GM21423 (cell line): ENCODE measurements at regions not wholly inside any gene's neighbourhood (a gene's known extent, or its start where the extent isn't known, plus 50 kb on each side); places are given as distances from the start of the nearest gene placed in this dataset.
A peak's percentile ranks its signal among the peaks of the same experiment; 100 is the strongest.

Source experiments
- ATAC-seq: cut with Tn5 transposase; IDR thresholded peaks from one replicate; pipeline ENCODE4 v1.9.1; 2021; ENCODE audit warnings: mild to moderate bottlenecking, moderate library complexity; ENCODE audit not compliant: unreplicated experiment

DNA sequence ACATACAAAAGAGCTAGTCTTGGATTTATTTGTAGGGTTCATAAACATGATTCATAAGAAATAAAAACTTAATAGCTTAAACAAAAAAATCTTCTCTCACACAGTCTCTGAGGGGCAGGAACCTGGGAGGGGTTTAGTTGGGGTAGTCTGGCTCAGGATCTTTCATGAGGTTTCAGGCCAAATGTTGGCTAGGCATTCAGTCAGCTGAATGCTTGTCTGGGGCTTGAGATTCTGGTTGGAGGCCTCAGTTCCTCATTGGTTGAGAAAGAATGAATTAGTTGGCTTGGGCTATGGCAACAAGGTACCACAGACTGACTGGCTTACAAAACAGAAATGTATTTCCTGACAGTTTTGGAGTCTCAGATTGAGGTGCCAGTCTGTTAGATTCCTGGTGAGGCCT, 74.3 kb downstream of the ANKRD7 start:
- ATAC-seq = no peak

- ATAC-seq = no peak
Observed at GRCh38 chr7:118300177-118300576, 75.7 kb downstream of the ANKRD7 start.

DNA sequence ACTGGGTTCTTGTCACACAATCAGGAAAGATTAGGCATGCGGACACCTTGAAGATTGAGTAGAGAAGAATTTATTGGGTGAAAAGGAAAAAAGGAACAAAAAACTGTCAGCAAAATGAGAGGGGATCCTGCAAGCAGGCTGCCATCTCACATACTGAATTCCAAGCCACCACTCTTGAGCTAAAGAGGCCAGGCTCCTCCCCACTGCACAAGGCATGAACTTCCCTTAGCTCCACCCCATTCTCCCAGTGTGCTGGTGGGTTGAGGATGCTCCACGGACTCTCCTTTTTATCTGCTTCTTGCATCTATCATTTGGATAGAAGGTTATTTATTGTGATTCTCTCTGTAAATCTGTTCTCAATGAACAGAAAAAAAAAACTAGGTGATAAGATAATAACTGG, 79.6 kb downstream of the ANKRD7 start:
- ATAC-seq = no peak

DNA sequence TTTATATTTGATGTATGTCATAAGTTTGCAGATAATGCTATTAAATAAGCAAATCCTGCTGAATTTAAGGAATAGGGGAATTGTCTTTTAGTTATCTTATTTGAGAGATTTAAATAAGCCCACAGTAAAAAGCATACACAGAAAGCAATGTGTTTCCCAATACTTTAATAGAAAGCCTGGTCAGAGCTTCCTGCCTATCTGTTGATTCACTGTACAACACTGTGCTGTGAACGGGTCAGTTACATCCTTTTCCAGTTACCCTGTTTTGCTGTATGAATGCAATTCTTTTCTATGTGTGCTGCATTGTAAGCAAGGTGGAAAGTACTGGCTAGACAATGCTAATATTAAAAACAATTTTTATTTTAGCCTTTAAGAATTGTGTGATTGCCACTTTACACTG, 81.2 kb downstream of the ANKRD7 start:
- no peak for ATAC-seq

DNA sequence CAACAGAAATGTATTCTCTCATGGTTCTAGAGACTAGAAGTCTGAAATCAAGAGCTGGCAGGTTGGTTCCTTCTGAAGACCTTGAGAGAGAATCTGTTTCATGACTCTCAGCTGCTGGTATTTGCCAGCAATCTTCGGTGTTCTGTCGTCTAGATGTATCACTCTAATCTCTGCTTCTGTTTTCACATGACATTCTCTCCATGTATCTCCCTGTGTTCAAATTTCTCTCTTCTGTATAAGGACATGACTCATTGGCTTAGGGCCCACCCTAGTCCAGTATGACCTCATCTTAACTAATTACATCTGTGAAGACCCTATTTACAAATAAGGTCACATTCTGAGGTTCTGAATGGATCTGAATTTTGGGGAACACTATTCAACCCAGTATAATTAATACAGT, 82.3 kb downstream of the ANKRD7 start:
- no peak for ATAC-seq

DNA sequence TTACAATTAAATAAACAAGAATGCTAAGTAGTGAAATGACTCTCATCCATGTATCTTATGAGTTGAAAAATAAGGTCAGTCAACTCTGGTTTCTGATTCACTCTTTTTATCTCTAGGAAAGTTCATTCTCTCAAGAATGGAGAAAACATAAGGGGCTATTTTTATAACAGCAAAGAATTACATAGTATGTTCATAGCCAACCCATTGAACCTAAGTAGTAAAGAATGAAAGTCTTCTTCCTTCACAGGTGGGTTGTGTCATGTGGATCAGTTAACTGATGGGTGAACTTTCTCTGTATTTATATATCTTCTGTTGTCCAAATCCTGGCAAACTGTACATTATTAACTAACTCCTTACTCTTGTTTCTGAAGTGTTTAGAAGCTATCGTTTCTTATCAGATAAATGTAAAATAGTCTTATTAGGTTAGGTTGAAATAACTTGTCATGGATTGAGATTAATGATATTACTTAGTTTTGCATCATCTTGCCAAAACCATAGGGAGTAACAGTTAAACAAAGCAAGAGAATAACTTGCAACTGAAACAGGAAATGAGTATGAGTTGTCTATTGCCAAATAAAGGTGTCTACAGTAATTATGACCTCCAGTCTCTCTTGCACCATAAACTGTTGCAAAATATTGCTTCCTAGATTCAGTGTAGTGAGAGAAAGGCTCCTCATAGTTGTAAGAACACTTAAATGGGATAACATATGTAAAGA, 86.8 kb downstream of the ANKRD7 start:
- ATAC-seq = peak; percentile 87

GRCh38 chr7:118312051-118312450, 87.5 kb downstream of the ANKRD7 start:
- peak; percentile 43 for ATAC-seq

DNA sequence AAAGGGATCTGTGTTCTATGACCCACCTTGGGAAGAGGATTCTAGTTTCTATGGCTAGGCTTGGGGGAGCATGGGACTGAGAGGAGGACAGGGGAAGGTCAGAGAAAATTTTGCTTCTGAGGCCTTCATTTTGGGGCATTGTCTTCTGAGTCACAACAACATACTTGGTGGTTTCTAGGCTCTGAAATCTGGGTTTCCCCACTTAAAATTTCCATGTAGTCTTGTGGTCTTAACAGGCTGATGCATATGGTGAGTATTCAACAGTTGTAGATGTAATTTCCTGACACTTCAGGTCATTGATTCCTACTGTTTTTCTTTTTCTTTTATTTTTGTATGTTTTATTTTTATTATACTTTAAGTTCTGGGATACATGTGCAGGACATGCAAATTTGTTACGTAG, 88.5 kb downstream of the ANKRD7 start:
- peak; percentile 55 for ATAC-seq

GRCh38 chr7:118324790-118325449, 100.4 kb downstream of the ANKRD7 start:
- no peak for ATAC-seq

GRCh38 chr7:118325450-118325808, 100.9 kb downstream of the ANKRD7 start:
- no peak for ATAC-seq

DNA sequence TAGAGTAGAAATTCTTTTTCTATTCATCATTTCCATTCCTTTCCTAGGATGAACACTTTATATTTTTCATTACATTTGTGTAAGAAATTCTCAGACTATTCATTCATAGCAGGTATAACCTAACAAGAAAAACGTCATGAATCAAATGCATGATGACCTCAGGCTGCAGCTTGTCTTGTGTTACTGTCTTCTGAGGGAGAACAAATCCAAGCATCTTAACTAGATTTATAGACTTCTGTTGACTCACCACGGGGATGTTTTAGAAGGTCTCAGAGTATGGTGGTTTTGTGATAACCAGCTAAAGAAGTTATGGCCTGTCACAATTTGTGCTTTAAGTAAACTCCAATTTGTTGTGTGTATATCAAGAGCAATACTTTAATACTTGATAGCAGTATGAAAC, 102.7 kb downstream of the ANKRD7 start:
- ATAC-seq = no peak

- ATAC-seq = no peak
Observed at GRCh38 chr7:118328505-118329211, 104.2 kb downstream of the ANKRD7 start.

DNA sequence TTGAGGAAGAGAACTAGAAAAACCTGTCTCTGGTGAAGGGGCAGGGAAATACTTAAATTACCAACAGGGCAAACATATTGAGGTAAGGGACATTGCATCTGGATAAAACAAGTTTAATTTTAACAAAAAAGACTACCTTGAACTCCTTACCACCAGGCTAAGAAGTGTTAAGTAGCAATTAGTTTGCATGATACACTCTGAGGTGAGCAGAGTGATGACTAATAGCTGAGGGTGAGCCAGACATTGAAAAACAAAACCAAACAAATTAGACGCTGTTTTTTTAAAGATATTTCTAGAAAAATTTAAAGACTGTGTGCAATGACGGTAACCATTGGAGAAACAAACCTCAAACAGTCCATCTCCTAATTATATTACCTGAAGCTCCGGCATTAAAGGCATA, 105.9 kb downstream of the ANKRD7 start:
- ATAC-seq = no peak

DNA sequence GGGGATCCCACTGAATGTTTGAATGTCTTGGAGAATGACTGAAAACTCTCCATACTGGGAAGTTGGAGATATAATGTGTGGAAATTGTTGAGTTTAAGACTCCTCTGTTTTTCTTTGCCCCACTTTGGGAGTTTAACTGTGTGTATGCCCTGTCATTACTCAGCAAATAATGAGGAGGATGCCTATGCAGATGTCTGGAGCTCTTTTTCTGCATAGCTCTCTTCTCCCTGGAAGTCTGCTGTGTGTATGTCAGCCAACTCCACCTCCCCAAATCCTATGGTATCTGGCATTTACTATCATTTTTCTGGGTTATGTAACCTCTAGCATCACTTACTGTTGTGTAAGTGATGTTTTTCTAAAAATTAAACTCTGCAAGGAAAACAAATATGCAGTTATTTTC, 122.2 kb downstream of the ANKRD7 start:
- no peak for ATAC-seq

- no peak for ATAC-seq
Observed at GRCh38 chr7:118349604-118350003, 125.1 kb downstream of the ANKRD7 start.

DNA sequence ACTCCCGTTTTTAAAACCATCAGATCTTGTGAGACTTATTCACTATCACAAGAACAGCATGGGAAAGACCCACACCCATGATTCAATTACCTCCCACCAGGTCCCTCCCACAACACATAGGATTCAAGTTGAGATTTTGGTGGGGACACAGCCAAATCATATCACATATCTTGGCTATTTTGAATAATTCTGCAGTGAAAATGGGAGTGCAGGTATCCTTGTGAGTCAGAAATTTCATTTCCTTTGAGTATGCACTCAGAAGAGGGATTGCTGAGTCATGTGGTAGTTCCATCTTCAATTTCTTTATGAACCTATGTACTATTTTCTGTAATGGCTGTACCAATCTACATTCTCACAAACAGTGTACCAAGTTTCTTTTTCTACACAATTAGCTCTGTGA, 125.8 kb downstream of the ANKRD7 start:
- ATAC-seq = no peak

GRCh38 chr7:118352867-118353453, 128.5 kb downstream of the ANKRD7 start:
- ATAC-seq = no peak

DNA sequence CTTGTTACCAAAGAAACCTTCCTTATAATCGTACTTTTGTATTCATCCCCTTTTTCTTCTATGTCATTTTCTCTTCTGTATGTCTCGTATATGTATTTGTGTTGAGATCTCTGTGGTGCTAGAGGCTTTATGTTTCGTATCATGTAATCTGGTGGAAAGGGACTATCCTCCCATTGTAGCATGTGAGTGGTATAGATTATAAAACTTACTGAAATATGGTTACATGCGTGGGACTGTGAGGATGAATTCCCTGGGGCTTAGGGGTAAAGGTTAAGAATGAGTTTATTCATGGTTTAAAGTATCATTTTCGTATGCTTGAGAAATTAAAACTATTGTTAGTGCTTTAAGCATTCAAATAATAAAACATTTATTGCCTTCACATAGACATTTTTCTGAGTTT, 141.9 kb downstream of the ANKRD7 start:
- no peak for ATAC-seq

DNA sequence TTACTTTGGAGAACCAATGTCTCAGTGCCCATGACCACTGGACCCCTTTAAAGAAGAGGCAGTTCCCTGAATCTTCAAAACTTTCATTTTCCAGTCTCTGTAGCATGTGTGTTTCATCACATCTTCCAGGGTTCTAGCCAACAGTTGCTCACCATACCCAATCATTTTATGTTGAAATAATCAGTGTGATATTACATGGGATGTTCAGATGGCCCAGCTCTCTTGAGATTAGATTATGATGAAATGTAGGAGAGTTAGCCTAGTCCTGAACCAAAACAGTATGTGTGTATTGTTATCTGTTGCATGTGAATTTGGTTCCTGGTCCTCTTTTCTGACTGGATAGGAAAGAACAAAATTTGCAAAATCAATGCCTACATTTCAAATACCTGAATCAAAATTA, 144.5 kb downstream of the ANKRD7 start:
- ATAC-seq = no peak

GRCh38 chr7:118369987-118370386, 145.5 kb downstream of the ANKRD7 start:
- no peak for ATAC-seq

GRCh38 chr7:118372530-118372929, 148.0 kb downstream of the ANKRD7 start:
- ATAC-seq = peak; percentile 56

DNA sequence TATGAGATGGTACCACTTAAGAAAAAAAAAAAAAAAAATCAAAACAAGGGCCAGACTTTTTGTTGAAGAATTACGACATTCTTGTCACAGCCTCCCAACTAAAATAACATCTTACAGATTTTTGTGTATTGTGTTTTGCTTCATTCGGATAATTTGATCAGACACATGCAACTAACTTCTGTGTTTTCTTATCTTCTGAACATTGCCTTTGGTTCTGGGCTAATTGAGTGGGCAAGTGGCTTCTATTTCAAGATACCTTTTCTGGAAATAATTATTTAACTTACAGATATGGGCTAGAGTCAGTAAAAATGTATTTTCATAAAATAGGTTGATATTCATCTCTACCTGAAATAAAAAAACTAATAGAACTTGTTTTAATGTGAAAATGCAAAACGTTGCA, 165.1 kb downstream of the ANKRD7 start:
- no peak for ATAC-seq
